IMR-90 (cell line): ENCODE measurements at regions not wholly inside any gene's neighbourhood (a gene's known extent, or its start where the extent isn't known, plus 50 kb on each side); places are given as distances from the start of the nearest gene placed in this dataset.

Experiments
- ATAC-seq: fragments of 200-7000 bp; cut with Tn5 transposase; 2 replicates; pipeline ENCODE4 v1.9.1; 2020; ENCODE audit warnings: low read depth, mild to moderate bottlenecking, moderate library complexity
- BruUV-seq: library from RNA; stranded (reverse); fragments of 400-500 nt; replicated peaks from 2 replicates; lab custom pipeline; 2021; lab: Mats Ljungman, UMichigan
- CTCF ChIA-PET: fragments of 300-600 bp; formaldehyde crosslinking; extraction: SDS; loops from one replicate; lab custom pipeline; 2021; ENCODE audit warnings: antibody characterized with exemption; lab: Yijun Ruan, JAX
- POLR2A ChIA-PET: fragments of 300-600 bp; sonication (Branson Sonifier 250); formaldehyde crosslinking; loops from one replicate; lab custom pipeline; 2022; ENCODE audit warnings: antibody characterized with exemption; ENCODE audit not compliant: unreplicated experiment; lab: Charles Lee
- DNase-seq: peaks from one replicate; pipeline ENCODE4 v3.0.0; 2013
- H2AFZ ChIP-seq: replicated peaks from 2 replicates; pipeline ENCODE3; 2013; ENCODE audit warnings: low read length, mild to moderate bottlenecking; ENCODE audit not compliant: poor library complexity
- H2AK5ac ChIP-seq: 2 replicates; pipeline ENCODE4 v1.6.1; 2013; ENCODE audit warnings: low read depth, low read length, inconsistent platforms
- H2AK9ac ChIP-seq: replicated peaks from 2 replicates; pipeline ENCODE3; 2013; ENCODE audit warnings: mild to moderate bottlenecking, low read depth, low read length, moderate library complexity; ENCODE audit not compliant: poor library complexity
- H2BK120ac ChIP-seq: 2 replicates; pipeline ENCODE4 v1.6.1; 2013; ENCODE audit warnings: low read depth, low read length, inconsistent platforms
- H2BK15ac ChIP-seq: 3 replicates; pipeline ENCODE4 v1.6.1; 2013; ENCODE audit warnings: low read depth, low read length, inconsistent platforms
- H2BK20ac ChIP-seq: 2 replicates; pipeline ENCODE4 v1.6.1; 2013; ENCODE audit warnings: low read depth, mild to moderate bottlenecking, inconsistent platforms, low read length, moderate library complexity
- H2BK5ac ChIP-seq: 2 replicates; pipeline ENCODE4 v1.6.1; 2013; ENCODE audit warnings: mild to moderate bottlenecking, low read depth, low read length, inconsistent platforms; ENCODE audit not compliant: poor library complexity, severe bottlenecking
- H3K14ac ChIP-seq: replicated peaks from 2 replicates; pipeline ENCODE4 v1.6.1; 2013; ENCODE audit warnings: low read depth, low read length, inconsistent platforms
- H3K18ac ChIP-seq: 2 replicates; pipeline ENCODE4 v1.6.1; 2013; ENCODE audit warnings: low read depth, low read length, control low read depth
- H3K23ac ChIP-seq: 2 replicates; pipeline ENCODE4 v1.6.1; 2013; ENCODE audit warnings: low read depth, low read length, inconsistent platforms
- H3K27ac ChIP-seq: 2 replicates; pipeline ENCODE4 v1.5.1; 2013; ENCODE audit warnings: mild to moderate bottlenecking, control low read depth, low read length; ENCODE audit not compliant: insufficient read depth
- H3K27me3 ChIP-seq: 2 replicates; pipeline ENCODE4 v1.6.1; 2013; ENCODE audit warnings: low read length; ENCODE audit not compliant: control insufficient read depth, insufficient read depth
- H3K36me3 ChIP-seq: 2 replicates; pipeline ENCODE4 v1.6.1; 2013; ENCODE audit warnings: low read length, mixed read lengths; ENCODE audit not compliant: control insufficient read depth, insufficient read depth
- H3K4ac ChIP-seq: 2 replicates; pipeline ENCODE4 v1.6.1; 2013; ENCODE audit warnings: low read depth, low read length, inconsistent platforms
- H3K4me1 ChIP-seq: 2 replicates; pipeline ENCODE4 v1.6.1; 2013; ENCODE audit warnings: low read length, mixed read lengths; ENCODE audit not compliant: control insufficient read depth, insufficient read depth
- H3K4me2 ChIP-seq: 2 replicates; pipeline ENCODE4 v1.6.1; 2013; ENCODE audit warnings: low read depth, mild to moderate bottlenecking, control low read depth, low read length, moderate library complexity
- H3K4me3 ChIP-seq: 2 replicates; pipeline ENCODE4 v1.5.1; 2013; ENCODE audit warnings: low read depth, mild to moderate bottlenecking, control low read depth, low read length, moderate library complexity; ENCODE audit not compliant: insufficient read depth
- H3K56ac ChIP-seq: 2 replicates; pipeline ENCODE4 v1.6.1; 2013; ENCODE audit warnings: low read length, inconsistent platforms; ENCODE audit not compliant: insufficient read depth; ENCODE audit errors: extremely low read depth
- H3K79me1 ChIP-seq, 2 experiments: 2 replicates each; pipeline ENCODE4 v1.6.1; 2013; ENCODE audit warnings: low read length in 2 of 2, inconsistent platforms in 1 of 2, low read depth in 1 of 2
- H3K9ac ChIP-seq: 2 replicates; pipeline ENCODE4 v1.6.1; 2013; ENCODE audit warnings: low read depth, low read length, control low read depth
- H3K9me1 ChIP-seq: 2 replicates; pipeline ENCODE4 v1.6.1; 2013; ENCODE audit warnings: low read length, inconsistent platforms; ENCODE audit not compliant: insufficient read depth
- H3K9me3 ChIP-seq: 2 replicates; pipeline ENCODE4 v1.6.1; 2013; ENCODE audit warnings: low read length; ENCODE audit not compliant: control insufficient read depth, insufficient read depth
- H4K20me1 ChIP-seq: 2 replicates; pipeline ENCODE4 v1.6.1; 2013; ENCODE audit warnings: low read length, inconsistent platforms; ENCODE audit not compliant: insufficient read depth
- H4K5ac ChIP-seq: 2 replicates; pipeline ENCODE4 v1.6.1; 2013; ENCODE audit warnings: mild to moderate bottlenecking, low read depth, low read length, control low read depth
- H4K8ac ChIP-seq, 2 experiments: 2 replicates each; pipeline ENCODE4 v1.6.1; 2013; ENCODE audit warnings: low read depth in 2 of 2, low read length in 2 of 2, control low read depth in 1 of 2, inconsistent platforms in 1 of 2
- H4K91ac ChIP-seq: 2 replicates; pipeline ENCODE4 v1.6.1; 2013; ENCODE audit warnings: low read depth, low read length, inconsistent platforms; ENCODE audit not compliant: insufficient read depth
- BHLHE40 ChIP-seq: fragments of 150-350 bp; IDR thresholded peaks from 2 replicates; pipeline ENCODE4 v1.6.1; 2016; ENCODE audit warnings: mild to moderate bottlenecking, low read depth, low read length
- CEBPB ChIP-seq: IDR thresholded peaks from 2 replicates; pipeline ENCODE4 v1.6.1; 2012; ENCODE audit warnings: low read depth, low read length, improper control_type of control experiment
- CHD1 ChIP-seq: IDR thresholded peaks from 2 replicates; pipeline ENCODE4 v1.6.1; 2012; ENCODE audit warnings: low read depth, low read length, improper control_type of control experiment
- CTCF ChIP-seq: conservative IDR thresholded peaks from 2 replicates; pipeline ENCODE4 v1.5.1; 2012; ENCODE audit warnings: mild to moderate bottlenecking, low read depth, low read length, improper control_type of control experiment
- FOS ChIP-seq: fragments of 150-350 bp; IDR thresholded peaks from 2 replicates; pipeline ENCODE4 v1.6.1; 2016; ENCODE audit warnings: low read depth, low read length
- MAFK ChIP-seq: IDR thresholded peaks from 2 replicates; pipeline ENCODE4 v1.6.1; 2012; ENCODE audit warnings: low read depth, low read length, improper control_type of control experiment
- MAZ ChIP-seq: IDR thresholded peaks from 2 replicates; pipeline ENCODE4 v1.6.1; 2012; ENCODE audit warnings: low read depth, mild to moderate bottlenecking, low read length, improper control_type of control experiment, moderate library complexity, borderline replicate concordance
- MXI1 ChIP-seq: IDR thresholded peaks from 2 replicates; pipeline ENCODE4 v1.6.1; 2012; ENCODE audit warnings: low read depth, mild to moderate bottlenecking, low read length, moderate library complexity, borderline replicate concordance
- NFE2L2 ChIP-seq: fragments of 150-350 bp; IDR thresholded peaks from 2 replicates; pipeline ENCODE4 v1.6.1; 2016; ENCODE audit warnings: low read depth, mild to moderate bottlenecking, low read length
- POLR2A ChIP-seq: IDR thresholded peaks from 2 replicates; pipeline ENCODE4 v1.6.1; 2012; ENCODE audit warnings: mild to moderate bottlenecking, low read depth, low read length
- RAD21 ChIP-seq: IDR thresholded peaks from 2 replicates; pipeline ENCODE4 v1.6.1; 2012; ENCODE audit warnings: low read length, improper control_type of control experiment
- RCOR1 ChIP-seq: IDR thresholded peaks from 2 replicates; pipeline ENCODE4 v1.6.1; 2012; ENCODE audit warnings: mild to moderate bottlenecking, low read length, improper control_type of control experiment; ENCODE audit not compliant: insufficient replicate concordance
- RFX5 ChIP-seq: IDR thresholded peaks from 2 replicates; pipeline ENCODE4 v1.8.0; 2012; ENCODE audit warnings: low read depth, mild to moderate bottlenecking, low read length, moderate library complexity
- SMC3 ChIP-seq: fragments of 150-350 bp; IDR thresholded peaks from 2 replicates; pipeline ENCODE4 v1.6.1; 2016; ENCODE audit warnings: low read depth, mild to moderate bottlenecking, antibody characterized with exemption, low read length, moderate library complexity
- WGBS, 2 experiments: methylation state at CpG; one replicate each; pipeline versions ENCODE4 v1.1.5 to v1.1.7; 2013; ENCODE audit warnings: missing lambda C conversion rate in 2 of 2; ENCODE audit not compliant: insufficient read length in 1 of 2; ENCODE audit errors: extremely low coverage in 2 of 2; 5-methylcytosine and 5-hydroxymethylcytosine counted together
- dilution Hi-C: fragments of 300-500 bp; cut with HindIII; formaldehyde crosslinking; loops from one replicate; pipeline ENCODE4 v1.14.3; 2018; ENCODE audit warnings: low sequenced_read_pairs; ENCODE audit not compliant: unreplicated experiment
- in situ Hi-C: fragments of 300-500 bp; cut with MboI; formaldehyde crosslinking; loops from 3 replicates; pipeline ENCODE4 v1.14.3; 2019; ENCODE audit warnings: low sequenced_read_pairs, inconsistent platforms, mixed read lengths
- intact Hi-C: fragments of 100-400 bp; cut with micrococcal nuclease; formaldehyde crosslinking; loops from 2 replicates; pipeline ENCODE4 v1.10.0; 2022
- TF ChIP-seq, protein P1 (sequence below): fragments of 150-350 bp; IDR thresholded peaks from 2 replicates; pipeline ENCODE4 v1.6.1; 2016; ENCODE audit warnings: low read depth, mild to moderate bottlenecking, low read length, moderate library complexity, borderline replicate concordance
- TF ChIP-seq, protein P2 (sequence below): fragments of 150-350 bp; IDR thresholded peaks from 2 replicates; pipeline ENCODE4 v1.6.1; 2017; ENCODE audit warnings: mild to moderate bottlenecking, antibody characterized with exemption, low read length, low read depth

DNA sequence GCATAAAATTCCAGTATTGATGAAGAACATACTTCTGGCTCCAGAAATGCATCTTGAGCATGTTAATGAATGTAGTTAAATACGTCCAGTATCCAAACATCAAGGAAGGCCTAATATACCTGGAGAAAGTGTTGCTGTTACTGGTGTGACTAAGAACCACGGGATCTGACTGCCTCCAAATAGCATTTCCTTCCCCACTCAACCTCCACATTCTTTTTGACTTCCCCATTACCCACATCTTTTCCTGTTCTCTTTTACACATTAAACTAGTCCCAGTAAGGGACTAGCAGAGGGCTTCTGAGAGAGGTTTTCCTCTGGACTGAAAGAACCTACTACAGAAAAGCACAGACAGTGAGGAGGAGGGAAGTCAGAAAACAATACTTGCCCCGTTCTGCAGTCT lies 482.8 kb upstream of the HTR2C start:
- Histone ChIP-seq H2BK5ac (no peak overlapping the region), H3K9me3 (no peaks in the 10 kb centered on the region), H4K8ac (no peak overlapping the region), H3K18ac (no peak overlapping the region), H3K9ac (no peak overlapping the region), H3K56ac (no peak overlapping the region), H3K4me1 (no peaks in the 10 kb centered on the region), H3K27ac (no peak overlapping the region), H3K4me3 (no peak overlapping the region), H4K5ac (no peak overlapping the region), H3K23ac (no peak overlapping the region), H4K20me1 (no peaks in the 10 kb centered on the region), H4K91ac (no peak overlapping the region), H2BK15ac (no peak overlapping the region), H3K27me3 (peaks cover 2% of the 10 kb centered on the region; the same call in 1 of the 2 replicates), H3K14ac (no peak overlapping the region), H3K4ac (no peak overlapping the region), H2AFZ (no peak overlapping the region), H2AK5ac (no peak overlapping the region), H3K4me2 (no peak overlapping the region), H3K36me3 (no peaks in the 10 kb centered on the region), H3K79me1 (no peaks in the 10 kb centered on the region), H2AK9ac (no peak overlapping the region), H2BK20ac (no peak overlapping the region), H2BK120ac (no peak overlapping the region), H3K9me1 (no peaks in the 10 kb centered on the region)
- no CpG with 5 or more reads among the region's 3 CpGs for WGBS, 2 experiments
- POLR2A ChIA-PET = no interaction called here
- ATAC-seq = no peak
- intact Hi-C loops (no loop called here), dilution Hi-C loops (no loop called here), in situ Hi-C loops (no loop called here)
- CTCF ChIA-PET = no interaction called here
- BruUV-seq = no TSS peak
- DNase-seq = no peak
- TF ChIP-seq RCOR1 = no peak
- no peak for TF ChIP-seq CTCF
- no peak for TF ChIP-seq RFX5
- TF ChIP-seq CHD1 = no peak
- TF ChIP-seq MXI1 = no peak
- no peak for TF ChIP-seq FOS
- no peak for TF ChIP-seq RAD21
- TF ChIP-seq, protein P1, sequence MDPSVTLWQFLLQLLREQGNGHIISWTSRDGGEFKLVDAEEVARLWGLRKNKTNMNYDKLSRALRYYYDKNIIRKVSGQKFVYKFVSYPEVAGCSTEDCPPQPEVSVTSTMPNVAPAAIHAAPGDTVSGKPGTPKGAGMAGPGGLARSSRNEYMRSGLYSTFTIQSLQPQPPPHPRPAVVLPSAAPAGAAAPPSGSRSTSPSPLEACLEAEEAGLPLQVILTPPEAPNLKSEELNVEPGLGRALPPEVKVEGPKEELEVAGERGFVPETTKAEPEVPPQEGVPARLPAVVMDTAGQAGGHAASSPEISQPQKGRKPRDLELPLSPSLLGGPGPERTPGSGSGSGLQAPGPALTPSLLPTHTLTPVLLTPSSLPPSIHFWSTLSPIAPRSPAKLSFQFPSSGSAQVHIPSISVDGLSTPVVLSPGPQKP = no peak
- no peak for TF ChIP-seq BHLHE40
- TF ChIP-seq NFE2L2 = no peak
- no peak for TF ChIP-seq CEBPB
- no peak for TF ChIP-seq SMC3
- no peak for TF ChIP-seq POLR2A
- TF ChIP-seq MAZ = no peak
- TF ChIP-seq, protein P2, sequence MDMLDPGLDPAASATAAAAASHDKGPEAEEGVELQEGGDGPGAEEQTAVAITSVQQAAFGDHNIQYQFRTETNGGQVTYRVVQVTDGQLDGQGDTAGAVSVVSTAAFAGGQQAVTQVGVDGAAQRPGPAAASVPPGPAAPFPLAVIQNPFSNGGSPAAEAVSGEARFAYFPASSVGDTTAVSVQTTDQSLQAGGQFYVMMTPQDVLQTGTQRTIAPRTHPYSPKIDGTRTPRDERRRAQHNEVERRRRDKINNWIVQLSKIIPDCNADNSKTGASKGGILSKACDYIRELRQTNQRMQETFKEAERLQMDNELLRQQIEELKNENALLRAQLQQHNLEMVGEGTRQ = no peak
- no peak for TF ChIP-seq MAFK
